ENCODE measurements at regions not wholly inside any gene's neighbourhood (a gene's known extent, or its start where the extent isn't known, plus 50 kb on each side); places are given as distances from the start of the nearest gene placed in this dataset.

- no peak for DNase-seq
These were observed 794.5 kb upstream of the CELF2 start for GRCh38 chr10:10223131-10223530.

GRCh38 chr10:10225136-10225676 lies 792.5 kb upstream of the CELF2 start:
- no peak for DNase-seq

- DNase-seq, result no peak
These were observed 784.4 kb upstream of the CELF2 start for GRCh38 chr10:10233229-10233628.

DNA sequence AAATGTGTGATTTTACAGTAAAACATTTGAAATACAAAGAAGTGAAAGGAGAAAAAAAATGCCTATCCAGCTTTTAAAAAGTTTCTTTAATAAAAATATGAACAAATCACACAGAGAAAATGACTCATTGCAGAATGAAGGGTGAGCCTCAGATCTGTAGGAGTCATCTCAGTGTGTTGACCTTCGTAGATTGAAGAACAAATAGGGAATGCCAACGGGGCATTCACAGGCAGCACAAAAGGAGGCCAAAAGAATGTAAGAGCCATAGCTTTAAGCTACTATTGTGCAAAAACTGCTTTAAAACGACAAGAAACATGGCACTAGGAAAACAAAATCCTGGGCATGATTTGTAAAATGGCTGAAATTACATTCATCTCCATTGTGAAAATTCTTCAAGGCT lies 782.7 kb upstream of the CELF2 start:
- no peak for DNase-seq

DNA sequence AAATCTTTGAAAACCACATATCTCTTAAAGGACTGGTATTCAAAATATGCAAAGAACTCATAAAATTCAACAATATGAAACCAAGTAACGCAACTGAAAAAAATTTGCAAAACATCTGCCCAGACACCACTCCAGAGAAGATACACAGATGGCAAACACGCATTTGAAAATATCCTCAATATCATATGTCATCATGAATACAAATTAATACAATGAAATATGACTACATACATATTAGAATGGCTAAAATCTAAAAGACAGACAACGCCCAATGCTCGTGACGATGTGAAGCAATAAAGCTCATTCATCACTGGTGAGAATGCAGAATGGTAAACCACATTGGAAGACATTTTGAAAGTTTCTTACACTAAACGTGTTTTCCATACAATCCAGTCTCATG lies 770.1 kb upstream of the CELF2 start:
- no peak for DNase-seq

DNA sequence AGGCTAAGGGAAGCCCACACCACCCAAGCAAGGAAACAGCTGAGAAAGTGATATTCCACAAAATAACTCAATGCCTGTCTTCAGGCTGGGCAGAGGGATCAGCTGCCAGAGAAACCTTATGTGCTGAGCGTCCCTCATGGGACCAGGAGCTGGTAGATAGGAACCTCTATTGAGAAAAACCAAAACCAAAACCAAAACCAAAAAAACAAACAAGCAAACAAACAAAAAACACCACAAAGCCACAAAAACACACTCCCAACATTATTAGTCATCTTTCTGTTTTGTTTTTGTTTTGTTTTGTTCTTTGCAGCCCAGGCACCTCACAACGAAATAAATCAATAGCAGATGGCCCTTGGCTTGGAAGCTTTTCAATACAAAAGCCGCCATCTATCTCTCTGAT lies 760.8 kb upstream of the CELF2 start:
- DNase-seq, result no peak

DNA sequence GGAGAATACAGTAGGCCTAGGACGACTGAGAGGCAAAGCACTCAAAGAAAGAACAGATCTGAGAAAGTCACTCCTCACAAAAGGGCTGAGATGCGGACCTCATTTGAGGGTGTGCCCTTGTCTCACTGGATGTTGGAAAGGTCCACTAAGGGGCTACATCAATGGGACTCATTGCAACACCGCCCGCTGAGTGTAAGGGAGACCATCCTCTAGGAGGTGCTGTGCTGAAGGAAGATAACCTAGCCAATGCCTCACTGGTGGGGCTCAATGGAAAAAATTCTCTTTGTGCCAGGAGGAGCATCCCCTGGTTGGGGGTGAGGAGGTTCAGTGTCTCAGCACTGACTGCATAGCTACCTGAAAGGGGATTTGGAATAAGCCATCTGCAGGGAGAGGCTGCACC lies 758.7 kb upstream of the CELF2 start:
- DNase-seq, result no peak

DNA sequence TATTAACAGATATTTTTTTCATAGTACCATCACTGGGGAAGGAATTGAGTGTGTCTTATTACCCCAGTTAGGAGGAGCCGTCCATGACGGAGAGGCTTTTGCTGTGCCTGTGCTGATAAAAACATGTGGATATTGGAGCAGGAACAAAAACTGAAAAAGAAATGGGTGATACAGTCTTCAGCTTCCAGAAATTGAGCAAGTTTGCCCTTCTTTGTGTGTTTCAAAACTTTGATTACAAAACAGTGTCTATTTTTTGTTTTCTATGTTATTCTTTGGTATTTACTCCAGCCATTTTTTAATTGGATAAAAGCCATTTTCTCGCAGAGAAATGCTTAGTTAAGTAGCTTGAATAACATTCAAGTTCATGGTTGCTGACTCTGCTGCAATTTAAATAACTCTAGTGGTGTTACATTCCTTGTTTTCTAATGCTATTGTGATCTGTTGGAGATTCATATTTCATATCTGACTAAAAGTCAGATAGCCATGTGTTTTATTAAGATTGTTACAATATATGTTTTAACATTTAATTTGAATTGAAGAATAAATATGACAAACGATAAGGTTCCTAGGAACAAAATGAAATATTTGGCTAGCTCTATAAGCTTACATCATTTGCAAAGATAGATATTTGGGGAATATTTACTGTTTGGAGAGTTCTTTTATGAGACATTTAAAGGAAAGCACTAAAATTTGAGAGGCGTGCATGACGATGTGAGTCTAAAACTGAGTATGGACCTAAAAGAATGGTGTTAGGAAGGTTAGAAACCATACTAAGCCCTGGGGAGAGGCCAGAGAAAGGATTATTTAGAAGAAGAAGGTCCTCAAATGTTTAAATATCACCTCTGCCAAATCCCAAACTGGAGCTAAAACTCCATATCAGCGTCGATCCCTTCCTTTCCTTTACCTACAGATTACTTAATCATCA lies 747.3 kb upstream of the CELF2 start:
- no peak for DNase-seq

GRCh38 chr10:10271639-10272192 lies 746.0 kb upstream of the CELF2 start:
- no peak for DNase-seq

GRCh38 chr10:10273661-10274060 lies 744.0 kb upstream of the CELF2 start:
- DNase-seq, result no peak

- DNase-seq, result no peak
These were observed 737.8 kb upstream of the CELF2 start for GRCh38 chr10:10279906-10280305.

GRCh38 chr10:10292501-10292900 lies 725.2 kb upstream of the CELF2 start:
- no peak for DNase-seq

DNA sequence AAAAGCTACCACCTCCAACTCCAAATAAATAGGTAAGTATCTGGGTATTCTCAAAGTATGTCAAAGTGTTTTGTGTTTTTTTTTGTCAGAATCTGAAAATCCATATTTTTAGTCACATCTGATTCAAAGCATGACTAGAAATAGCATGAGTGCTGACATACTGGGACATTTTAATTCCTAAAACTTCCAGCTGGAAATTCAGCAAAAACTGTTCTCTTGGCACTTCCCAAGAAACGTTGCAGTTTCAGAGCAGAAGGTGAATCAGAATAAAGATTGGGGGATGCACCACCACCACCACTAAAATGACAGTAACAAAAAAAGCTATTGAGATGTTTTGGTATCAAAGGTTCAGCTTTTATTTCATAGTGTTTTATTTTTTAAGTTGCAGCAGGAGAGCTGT lies 724.6 kb upstream of the CELF2 start:
- no peak for DNase-seq

DNA sequence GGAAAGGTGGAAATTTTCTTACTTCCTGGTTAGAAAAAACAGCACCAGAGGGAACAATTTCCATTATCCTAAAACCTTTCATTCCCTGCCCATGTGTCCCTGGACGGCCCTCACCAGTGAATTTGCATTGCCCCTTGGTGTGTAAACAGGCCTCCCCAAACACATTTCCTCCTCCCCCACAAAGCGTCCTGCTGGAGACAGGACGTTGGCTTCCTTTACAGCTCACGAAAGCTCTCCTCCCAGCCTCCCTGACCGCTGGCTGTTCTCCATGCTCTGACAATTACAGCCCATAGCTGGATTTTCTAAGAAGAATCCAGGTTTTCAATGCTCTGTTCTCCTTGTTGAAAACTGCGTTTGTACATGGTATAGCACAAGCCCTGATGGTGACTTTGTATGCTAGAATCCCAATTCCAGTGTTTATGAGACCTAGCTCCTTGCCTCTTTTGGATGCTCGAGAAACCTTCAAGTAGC lies 724.2 kb upstream of the CELF2 start:
- no peak for DNase-seq

GRCh38 chr10:10294184-10294880 lies 723.3 kb upstream of the CELF2 start:
- no peak for DNase-seq

- DNase-seq, result no peak
These were observed 722.7 kb upstream of the CELF2 start for GRCh38 chr10:10294881-10295529.

- no peak for DNase-seq
These were observed 722.1 kb upstream of the CELF2 start for GRCh38 chr10:10295537-10295936.

DNA sequence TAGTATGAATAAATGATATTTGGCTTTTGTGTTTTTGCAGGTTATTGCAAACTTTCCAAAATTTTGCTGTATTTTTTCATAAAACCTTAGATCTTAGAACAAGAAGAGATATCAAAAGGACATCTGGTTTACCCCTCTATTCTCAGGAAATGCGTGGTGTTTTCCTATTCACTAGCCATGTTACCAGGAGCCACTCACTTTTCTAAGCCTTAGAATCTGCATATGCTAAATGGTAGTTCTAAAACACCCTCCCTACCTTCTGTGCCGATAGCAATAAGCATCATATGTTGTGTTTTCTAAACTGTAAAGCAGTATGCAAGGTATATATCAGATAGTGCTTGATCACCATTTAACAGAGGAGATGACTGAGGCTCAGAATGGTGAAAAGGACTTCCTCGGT lies 715.0 kb upstream of the CELF2 start:
- no peak for DNase-seq

GRCh38 chr10:10307036-10307435 lies 710.6 kb upstream of the CELF2 start:
- DNase-seq, result no peak

- no peak for DNase-seq
These were observed 710.1 kb upstream of the CELF2 start for GRCh38 chr10:10307551-10307950.

DNA sequence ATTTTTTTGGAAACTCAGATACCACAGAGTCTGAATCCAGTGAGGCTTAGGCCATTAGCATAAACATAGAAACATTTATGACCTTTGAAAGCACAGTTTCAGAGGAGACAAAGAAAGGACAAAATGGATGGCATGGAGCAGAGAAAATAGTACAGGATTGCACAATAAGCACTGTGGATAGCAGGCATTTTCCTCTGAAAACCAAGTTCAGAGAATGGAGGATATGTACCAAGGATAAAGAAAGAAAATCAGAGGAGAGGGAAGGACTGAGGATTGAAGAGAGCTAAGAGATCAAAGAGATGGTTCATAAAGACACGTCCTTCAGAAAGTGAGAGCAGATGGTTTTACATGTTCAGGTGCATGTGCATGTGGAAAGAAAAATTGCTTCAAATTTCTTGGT lies 707.2 kb upstream of the CELF2 start:
- no peak for DNase-seq

DNA sequence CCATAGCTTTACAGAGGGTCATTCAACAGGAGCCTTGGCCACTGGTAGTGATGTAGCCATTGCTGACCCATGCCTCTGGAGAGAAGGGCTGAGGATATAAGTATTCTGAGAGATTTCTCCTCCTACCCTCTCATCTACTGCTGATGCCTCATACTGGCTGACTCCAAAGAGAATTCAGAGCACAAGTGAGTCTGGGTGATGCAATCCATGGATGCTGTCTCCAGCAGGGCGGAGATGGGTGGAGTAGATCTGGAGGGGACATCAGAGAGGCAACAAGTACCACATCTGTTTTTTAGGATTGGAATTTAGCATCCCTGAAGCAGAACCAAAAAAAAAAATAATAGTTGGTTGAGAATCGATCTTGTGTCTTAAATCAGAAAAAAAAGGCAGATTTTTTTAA lies 705.7 kb upstream of the CELF2 start:
- no peak for DNase-seq

Measured in SW 1271 (cell line).